HG02840 (cell line): ENCODE measurements at regions not wholly inside any gene's neighbourhood (a gene's known extent, or its start where the extent isn't known, plus 50 kb on each side); places are given as distances from the start of the nearest gene placed in this dataset.
A peak's percentile ranks its signal among the peaks of the same experiment; 100 is the strongest.

Experiments used
- ATAC-seq: cut with Tn5 transposase; IDR thresholded peaks from one replicate; pipeline ENCODE4 v1.9.1; 2021; ENCODE audit warnings: mild to moderate bottlenecking, moderate library complexity, moderate number of reproducible peaks; ENCODE audit not compliant: unreplicated experiment, low FRiP score

GRCh38 chr20:50338479-50339391 is 148.1 kb downstream of the CEBPB start:
- peak; percentile 54 for ATAC-seq

GRCh38 chr20:50339466-50339901 is 148.9 kb downstream of the CEBPB start:
- no peak for ATAC-seq

GRCh38 chr20:50340541-50340940 is 149.9 kb downstream of the CEBPB start:
- ATAC-seq, result no peak

GRCh38 chr20:50341050-50341449 is 150.4 kb downstream of the CEBPB start:
- no peak for ATAC-seq

GRCh38 chr20:50341880-50342637 is 151.4 kb downstream of the CEBPB start:
- ATAC-seq, result no peak

GRCh38 chr20:50342638-50343102 is 152.0 kb downstream of the CEBPB start:
- ATAC-seq, result no peak

GRCh38 chr20:50343125-50343489 is 152.5 kb downstream of the CEBPB start:
- no peak for ATAC-seq

- ATAC-seq, result no peak
These were observed 153.0 kb downstream of the CEBPB start for GRCh38 chr20:50343490-50344179.

- ATAC-seq, result no peak
These were observed 153.8 kb downstream of the CEBPB start for GRCh38 chr20:50344232-50345071.

GRCh38 chr20:50345712-50346373 is 155.2 kb downstream of the CEBPB start:
- no peak for ATAC-seq

- no peak for ATAC-seq
These were observed 156.0 kb downstream of the CEBPB start for GRCh38 chr20:50346374-50347283.

GRCh38 chr20:50347284-50348063 is 156.8 kb downstream of the CEBPB start:
- ATAC-seq, result no peak

- no peak for ATAC-seq
These were observed 157.5 kb downstream of the CEBPB start for GRCh38 chr20:50348096-50348495.

- no peak for ATAC-seq
These were observed 159.5 kb upstream of the PTPN1 start for GRCh38 chr20:50350510-50351249.

GRCh38 chr20:50351541-50351940 is 158.6 kb upstream of the PTPN1 start:
- no peak for ATAC-seq

- ATAC-seq, result no peak
These were observed 156.8 kb upstream of the PTPN1 start for GRCh38 chr20:50353289-50353961.
